Right forelimb (tissue), 1 donor: ENCODE measurements at regions not wholly inside any gene's neighbourhood (a gene's known extent, or its start where the extent isn't known, plus 50 kb on each side); places are given as distances from the start of the nearest gene placed in this dataset.
"Not testable (repeated sequence)": the region's sequence is repeated elsewhere in the genome, so short reads cannot be mapped to it uniquely, and the experiment has no call there.

ENCODE experiments used
- DNase-seq: peaks from one replicate; pipeline ENCODE4 v3.0.0-alpha.2; 2018

DNA sequence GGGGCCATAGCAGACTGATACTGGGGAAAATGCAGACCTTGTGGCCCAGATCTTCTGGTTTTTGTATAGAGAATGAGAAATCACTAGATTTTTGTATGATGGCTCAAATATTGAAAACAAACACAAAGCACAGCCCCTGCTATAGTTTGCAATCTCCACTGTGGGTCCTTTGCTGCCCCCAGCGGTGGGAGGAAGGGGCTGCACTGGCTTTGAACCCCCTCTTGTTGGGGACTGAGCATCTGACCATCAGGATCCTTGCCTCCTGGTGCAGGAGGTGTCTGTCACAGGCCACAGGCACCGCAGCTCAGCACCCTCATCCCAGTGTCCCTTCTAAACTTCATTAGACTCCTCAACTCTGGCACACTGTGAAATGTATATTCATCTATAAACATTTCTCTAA, 252.3 kb downstream of the BCL2L11 start:
- DNase-seq, result not testable (repeated sequence)

DNA sequence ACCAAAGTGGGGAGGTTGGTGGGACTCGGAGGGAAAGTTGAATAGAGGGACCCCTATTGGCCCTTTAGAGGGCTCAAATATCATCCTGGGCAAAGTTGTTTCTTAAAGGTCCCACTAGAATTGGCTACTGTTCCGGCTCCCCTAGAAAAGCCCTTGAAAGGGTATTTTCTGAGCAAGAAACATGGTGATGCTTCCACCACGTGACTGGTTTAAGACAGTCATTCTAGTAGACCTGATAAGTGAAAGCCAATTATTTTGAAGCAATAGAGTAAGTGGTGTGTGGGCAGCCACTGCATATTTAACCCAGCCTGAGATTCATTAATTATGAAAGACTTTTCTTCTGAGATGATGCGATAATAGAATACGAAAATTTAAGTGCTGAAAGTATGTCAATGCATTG, 253.3 kb downstream of the BCL2L11 start:
- DNase-seq, result not testable (repeated sequence)

DNA sequence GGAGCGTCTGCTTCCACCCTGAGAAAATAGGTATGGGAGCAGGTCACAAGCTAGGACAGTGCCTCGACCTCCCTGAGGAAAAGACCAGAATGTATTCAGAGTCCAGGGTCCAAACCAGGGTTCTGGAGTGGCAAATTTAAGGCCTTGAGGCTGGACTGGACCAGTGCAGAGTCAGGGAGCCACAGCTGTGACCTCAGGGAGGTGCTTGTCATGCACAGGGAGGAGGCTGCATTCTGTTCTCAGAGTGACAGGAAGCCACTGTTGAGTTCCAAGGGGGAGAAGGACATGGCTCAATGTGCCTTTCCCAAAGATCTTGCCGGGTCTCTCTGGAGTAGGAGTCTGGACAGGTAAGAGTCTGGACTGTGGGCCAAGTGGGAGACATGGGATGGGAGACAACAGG, 254.0 kb downstream of the BCL2L11 start:
- not testable (repeated sequence) for DNase-seq

DNA sequence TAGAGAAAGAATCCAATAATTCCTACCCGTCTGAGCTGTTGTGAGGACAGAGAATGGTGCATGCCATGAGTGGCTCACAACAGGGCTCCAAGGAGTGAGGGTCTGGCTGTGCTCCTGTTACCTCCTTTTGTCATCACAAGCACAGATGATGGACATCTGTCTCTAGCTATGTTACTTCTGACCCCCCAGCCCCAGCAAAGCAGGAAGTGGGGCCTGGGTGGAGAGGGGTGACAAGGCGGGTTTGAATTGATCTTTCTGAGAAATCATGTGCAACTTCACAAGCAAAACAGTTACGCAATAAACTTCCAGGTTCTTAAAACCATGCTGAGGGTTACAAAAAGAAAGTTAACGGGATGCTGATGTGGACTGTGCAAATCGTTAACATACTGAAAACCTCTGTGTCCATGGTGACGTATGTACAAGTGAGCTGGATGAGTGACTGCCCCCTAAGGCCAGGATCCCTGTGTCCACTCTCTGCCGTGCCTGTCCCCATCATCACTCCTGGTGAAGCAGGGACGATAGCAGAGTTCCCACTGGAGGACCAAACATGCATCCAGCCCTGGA, 254.7 kb downstream of the BCL2L11 start:
- DNase-seq, result not testable (repeated sequence)

DNA sequence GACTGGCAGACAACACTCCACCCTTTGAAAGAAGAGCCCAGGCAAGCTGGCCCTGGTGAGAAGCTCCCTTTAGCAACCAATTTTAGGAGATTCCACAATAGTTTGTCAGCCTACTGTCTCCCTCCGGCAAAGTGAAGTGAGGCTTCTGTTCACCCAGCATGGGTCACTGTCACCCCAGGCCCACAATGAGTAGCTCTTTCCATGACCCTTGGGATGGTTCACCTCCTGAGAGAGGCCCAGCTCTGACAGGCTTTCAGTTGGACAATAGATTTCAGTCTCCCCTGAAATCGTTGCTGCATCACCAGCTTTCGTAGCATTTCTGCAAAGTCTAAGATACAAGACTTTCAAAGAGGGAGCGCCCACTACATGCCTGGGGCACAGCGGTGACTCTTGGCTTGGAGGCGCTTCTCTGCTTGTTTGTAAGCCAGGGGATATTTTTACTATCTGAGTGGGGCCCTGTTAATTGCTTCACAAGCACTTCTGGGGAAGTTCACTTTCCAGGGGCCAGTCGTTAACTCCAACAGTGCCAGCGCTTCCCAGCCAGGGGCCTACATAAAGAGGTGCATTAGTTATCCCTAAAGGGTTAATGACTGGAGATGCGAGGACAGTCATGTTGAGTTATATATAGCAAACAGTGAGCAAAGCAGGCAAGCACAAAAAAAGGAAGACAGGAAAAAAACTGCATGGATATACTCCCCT, 255.7 kb downstream of the BCL2L11 start:
- not testable (repeated sequence) for DNase-seq

DNA sequence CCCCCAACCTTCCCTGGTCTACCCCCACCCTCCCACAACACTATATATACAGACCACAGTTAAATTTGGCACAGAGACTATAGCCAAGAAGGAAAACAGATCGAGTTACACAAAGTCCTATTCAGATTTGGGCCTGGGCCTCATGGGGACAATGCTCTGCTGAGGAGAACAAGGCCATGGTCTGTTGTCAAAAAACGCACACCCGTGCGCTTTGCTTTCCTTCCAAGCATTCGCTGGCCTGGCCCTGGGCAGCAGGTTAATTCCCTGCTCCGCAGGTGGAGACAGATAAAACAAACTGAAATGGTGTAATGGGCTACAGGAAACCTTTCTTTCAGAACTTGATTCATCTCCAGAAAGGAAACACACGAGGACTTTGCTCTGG, 256.2 kb downstream of the BCL2L11 start:
- peak; percentile 66 for DNase-seq

DNA sequence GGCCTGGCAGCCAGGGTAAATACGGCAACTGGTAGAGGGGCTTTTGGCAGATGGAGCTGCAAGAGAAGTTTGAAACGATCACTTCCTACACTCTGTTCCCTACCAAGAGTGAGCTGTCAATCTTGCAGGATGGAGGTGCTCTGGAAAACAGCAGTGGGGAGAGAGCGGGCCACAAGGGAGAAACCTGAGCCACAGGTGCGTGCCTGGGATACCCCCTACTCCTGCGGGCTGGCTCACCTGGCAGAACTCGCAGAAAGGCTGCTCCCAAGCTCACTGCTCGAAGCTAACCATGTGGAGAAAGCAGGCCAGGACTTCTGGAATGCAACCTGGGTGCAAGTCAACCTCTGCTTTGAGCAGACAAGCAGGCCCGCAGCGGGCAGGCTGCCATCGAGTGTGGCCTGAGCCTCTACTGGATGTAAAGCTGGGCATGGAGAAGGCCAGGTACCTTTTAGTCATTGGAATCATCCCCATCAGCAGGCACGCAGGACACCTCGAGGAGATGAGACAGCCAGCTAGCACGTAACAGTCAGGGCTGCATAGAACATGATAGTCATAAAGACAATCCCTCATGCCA, 256.8 kb downstream of the BCL2L11 start:
- DNase-seq, result not testable (repeated sequence)

DNA sequence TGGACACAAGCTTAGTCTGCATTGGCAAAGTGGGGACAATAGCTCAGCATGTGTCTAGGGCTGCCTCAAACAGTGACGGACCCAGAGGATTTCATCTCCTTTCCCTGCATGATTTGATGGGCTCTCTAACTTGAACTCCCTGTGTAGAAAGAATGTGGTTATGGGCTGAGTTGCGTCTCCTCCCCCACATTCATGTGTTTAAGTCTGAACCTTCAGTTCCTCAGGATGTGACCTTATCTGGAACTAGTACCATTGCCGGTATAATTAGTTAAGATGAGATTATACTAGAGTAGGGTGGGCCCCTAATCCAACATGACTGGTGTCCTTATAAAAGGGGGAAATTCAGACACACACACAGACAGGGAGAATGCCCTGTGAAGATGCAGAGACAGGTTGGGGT, 257.6 kb downstream of the BCL2L11 start:
- DNase-seq, result not testable (repeated sequence)

DNA sequence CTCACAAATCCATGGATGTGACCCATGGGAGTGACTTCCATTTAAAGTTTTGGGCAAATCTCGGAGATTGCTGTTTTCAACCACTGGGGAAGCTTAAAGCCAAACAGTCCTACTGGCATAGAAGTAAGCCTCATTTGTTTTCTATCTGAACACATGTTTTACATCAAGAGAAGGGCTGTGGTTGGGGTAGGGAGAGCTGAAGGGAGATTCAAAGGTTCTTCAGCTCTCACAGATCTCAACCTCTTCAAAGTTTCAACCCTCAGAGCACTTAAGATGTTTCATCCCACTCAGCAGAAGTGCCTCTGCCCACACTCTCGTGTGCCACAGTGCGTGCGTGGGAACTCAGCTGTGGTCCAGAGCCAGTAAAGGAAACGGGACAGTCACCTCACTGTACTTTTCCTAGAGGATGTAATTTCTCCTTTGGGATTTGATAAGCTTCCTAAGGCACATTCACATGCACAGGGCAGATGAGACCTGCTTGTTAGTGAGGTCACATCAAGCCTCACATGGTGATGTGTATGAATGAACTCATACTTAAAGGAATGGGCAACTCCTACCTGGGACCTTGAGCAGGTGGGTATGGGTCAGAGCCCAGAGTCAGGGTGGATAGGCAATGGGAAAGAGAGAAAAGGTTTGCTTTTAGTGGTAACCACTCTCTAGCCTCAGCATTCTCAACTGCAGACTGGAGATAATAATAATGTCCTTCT, 260.2 kb downstream of the BCL2L11 start:
- not testable (repeated sequence) for DNase-seq

DNA sequence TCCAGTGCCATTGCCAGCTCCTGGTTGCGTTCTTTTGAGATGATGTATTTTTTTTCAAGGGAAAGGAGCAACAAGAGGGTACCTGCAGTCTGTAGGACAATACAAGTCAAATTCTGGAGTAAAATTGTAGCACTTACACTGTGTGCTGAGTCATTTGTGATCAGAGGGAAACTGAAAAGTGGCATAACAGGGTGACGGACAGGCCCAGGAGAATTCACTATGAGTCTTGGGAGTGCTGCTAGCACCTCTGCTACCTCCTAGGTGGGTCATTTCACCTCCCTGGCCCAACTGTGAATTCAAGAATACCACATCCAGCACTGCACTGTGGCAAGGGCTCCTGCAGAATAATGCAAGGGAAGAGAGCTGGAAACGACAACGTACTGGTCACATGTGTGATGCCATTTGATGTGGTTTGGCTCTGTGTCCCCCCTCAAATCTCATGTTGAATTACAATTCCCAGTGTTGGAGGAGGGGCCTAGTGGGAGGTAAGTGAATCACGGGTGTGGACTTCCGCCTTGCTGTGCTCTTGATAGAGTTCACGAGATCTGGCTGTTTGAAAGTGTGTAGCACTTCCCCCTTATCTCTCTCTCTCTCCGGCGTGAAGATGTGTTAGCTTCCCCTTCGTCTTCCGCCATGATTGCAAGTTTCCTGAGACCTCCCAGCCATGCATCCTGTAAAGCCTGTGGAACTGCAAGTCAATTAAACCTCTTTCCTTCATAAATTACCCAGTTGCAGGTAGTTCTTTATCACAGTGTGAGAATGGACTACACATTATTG, 261.0 kb downstream of the BCL2L11 start:
- DNase-seq, result not testable (repeated sequence)

DNA sequence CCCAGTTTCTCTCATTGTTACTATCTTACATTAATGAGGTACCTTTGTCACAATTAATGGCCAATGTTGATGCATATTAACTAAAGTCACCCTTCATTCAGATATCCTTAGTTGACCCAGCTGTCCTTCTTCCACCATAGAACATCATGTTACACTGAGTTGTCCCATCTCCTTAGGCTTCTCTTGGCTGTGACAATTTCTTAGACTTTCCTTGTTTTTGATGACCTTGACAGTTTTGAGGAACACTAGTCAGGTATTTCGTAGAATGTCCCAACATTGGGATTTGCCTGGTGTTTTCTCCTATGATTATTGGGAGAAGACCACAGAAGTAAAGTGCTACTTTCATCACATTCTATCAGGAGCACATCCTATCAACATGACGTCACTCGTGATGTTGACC, 261.8 kb downstream of the BCL2L11 start:
- DNase-seq, result not testable (repeated sequence)

DNA sequence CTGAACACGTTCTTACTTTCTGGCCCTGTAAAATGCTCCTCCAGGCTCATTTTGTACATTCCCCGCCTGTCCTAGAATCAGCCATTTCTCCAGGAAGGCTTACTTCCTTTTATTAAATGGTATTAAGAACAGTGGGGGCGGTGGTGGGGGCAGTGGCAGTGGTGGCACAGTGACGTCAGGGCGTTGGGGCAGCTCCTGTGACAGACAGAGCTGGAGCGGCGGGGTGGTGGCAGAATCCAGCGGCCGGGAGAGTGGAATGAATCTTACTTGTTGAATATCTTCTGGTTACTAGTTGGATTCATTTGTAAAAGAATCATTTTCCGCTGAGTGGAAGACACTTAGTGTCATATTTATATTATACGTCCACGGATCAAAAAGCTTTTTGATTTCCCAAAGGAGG, 262.6 kb downstream of the BCL2L11 start:
- DNase-seq, result not testable (repeated sequence)

DNA sequence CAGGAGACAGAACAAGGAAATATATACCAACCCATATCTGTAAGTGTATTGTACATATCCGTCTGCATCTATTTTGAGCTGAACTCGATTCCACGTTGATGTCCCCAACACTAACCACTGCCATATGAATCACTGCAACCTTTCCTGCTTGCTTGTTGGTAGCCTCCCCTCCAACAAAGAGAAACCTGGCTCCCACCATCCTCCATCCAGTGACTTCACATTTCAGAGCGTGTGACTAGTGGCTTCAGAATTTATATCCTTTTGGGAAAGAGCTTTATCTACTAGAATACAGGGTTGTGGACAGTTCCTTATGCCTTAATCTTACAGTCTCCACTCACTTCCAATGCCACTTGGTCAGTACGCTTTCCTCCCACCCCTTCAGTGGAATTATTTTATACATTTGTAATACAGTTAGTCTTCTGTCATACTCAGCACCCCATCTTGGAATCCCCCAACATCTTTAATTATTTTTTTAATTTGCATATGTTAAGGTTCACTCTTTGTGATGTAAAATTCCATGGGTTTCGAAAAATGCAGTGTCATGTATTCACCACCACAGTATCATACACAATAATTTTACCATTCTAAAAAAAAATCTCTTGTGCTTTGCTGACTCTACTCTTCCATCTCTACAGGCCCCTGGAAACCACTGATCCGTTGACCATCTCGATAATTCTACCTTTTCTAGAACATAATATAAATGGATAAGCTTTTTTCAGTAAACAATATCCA, 264.7 kb downstream of the BCL2L11 start:
- not testable (repeated sequence) for DNase-seq

DNA sequence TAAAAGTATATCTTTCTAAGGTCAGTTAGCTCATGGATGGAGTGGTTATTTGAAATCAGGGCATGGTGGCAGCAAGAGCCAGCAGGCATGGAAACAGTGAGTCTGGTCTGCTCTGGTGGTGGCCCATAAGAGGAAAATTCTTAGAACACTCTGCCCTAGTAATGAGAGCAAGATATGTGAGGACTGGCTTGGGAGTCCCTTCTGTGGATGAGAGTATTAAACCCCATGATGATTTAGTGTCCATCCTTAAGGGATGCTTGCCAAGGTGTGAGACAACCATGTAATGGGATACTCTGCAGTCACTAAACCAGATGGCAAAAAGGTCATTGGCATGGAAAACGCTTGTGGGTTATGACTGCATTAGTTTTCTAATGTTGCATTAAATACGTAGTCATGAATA, 269.9 kb downstream of the BCL2L11 start:
- not testable (repeated sequence) for DNase-seq

DNA sequence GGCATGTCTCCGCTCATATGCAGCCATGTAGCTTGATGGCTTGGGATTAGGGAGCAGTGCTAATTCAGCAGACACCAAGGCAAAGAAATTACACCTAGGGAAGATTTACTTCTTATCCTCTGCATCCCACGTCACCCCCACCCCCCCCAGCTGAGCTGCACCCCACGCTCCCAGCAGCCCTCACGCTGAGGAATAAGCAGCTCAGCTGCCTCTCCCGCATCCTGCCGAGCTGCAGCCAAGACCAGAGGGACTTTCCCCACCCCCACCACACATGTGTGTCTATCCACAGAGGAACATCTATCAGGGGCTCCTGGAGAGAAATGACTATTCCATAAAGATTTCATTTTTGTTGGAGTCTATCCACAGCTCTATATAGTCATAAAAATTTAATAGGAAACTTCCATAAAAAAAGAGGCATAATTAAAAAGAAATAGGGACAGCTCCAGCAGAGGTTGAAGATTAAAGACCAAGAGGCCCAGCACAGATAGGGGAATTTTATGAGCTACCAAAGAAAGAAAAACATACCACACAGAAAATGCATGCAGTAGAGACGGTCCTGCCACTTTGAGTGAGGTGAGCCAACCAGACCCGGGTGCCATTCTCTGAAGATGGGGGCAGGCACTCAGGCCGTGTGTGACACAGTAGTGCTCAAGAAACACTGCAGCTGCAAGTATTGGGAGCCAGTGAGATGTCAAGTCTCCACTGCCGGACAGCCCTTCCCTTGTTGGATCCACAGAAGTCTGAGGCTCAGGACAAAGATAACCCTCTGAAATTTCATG, 274.8 kb downstream of the BCL2L11 start:
- DNase-seq, result not testable (repeated sequence)

DNA sequence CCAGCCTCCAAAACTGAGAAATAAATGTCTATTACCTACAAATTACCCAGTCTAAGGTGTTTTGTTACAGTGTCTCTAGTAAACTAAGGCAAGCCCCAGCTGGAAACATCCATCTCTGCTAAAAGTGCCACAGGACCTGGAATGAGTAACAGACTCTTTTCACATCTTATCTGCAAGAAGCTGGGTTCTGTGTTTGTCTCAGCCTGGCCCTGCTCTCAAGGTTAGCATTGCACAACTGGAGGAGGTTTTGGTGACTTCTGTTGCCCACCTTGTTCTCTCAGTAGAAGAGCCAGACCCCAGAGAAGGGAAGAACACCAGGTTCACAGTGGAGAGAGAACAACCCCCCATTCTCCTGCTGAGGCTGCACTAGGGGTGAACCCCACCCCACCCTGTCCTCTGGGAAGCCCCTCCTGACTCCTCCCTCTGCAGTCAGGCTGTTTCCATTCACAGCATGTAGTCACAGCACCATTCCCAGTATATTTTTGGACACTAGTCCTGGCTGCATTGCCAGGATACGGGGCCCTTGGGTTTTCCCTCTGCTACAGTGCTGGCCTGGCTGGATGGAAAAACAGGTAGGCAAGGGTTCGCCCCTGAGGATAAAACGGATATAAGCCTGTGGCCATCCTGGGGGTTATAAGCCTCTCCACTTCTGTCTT, 280.0 kb downstream of the BCL2L11 start:
- DNase-seq, result not testable (repeated sequence)

DNA sequence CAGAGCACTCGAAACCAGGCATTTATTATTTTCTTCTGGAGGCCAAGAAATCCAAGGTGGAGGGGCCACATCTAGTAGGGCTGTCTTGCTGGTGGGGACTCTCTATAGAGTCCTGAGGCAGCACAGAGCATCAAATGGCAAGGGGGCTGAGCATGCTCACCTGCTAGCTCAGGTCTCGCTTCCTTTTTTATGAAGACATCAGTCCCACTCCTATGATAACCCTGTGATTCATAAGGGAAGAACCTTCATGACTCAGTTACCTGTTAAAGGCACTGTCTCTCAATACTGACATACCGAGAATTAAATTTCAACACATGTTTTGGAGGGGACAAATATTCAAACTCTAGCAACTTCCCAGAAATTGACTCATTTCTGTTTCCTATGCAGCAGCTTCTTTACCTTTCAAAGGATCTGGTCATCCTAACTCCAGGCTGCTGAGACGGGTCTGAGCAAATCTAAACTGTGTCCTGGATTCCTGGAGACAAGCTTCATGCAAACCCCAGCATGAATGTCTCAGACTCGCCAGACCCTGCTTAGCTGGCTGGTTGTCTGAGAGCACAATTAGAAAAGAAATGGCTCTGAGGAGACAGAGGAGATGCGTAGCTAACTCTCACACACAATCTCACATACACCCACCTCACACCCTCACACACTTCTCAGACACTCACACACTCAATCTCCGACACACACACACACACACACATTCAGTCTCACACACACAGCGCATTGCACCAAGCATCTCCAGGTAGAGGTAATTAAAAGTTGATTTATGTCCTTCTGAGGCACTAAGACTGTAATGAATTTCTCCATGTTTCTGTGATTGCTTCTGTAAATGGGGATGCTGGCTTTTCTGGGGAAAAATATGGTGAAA, 280.8 kb downstream of the BCL2L11 start:
- DNase-seq, result not testable (repeated sequence)

DNA sequence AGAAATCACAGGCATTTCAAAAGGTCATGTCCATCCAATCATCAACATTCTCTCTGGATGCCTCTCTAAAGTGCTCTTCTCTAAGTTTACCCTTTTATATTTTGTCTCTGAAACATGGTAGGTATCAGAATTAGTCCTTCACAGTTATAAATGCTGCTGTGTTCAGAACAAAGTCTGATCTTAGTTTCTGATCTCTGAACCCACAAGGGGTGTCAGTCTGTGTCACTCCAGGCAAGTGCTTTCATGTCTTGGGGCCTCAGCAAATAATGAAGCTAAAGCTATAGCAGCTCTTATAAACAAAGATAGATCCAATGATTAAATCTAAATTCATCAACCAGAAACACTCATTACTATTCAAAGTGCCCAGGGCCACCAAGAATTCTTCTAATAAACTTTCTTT, 281.7 kb downstream of the BCL2L11 start:
- DNase-seq, result not testable (repeated sequence)

DNA sequence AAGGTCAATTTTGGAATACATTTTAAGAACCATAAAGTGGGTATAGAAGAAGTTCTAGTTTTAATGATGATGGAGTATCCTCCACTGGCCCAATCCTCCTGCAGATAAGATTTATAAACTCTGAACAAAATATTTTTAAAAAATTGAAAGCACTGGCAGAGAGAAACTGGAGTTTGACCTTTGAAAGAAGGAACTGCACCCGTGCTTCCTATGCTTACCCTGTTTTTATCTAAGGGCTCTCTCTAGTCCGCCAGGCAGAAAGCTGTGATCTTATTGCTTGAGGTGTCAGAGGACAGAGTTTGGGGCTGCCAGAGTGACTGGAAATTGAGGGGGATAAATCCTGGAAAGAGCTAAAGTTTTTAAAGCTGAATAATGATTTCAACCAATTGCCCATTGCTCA, 282.6 kb downstream of the BCL2L11 start:
- DNase-seq, result not testable (repeated sequence)

DNA sequence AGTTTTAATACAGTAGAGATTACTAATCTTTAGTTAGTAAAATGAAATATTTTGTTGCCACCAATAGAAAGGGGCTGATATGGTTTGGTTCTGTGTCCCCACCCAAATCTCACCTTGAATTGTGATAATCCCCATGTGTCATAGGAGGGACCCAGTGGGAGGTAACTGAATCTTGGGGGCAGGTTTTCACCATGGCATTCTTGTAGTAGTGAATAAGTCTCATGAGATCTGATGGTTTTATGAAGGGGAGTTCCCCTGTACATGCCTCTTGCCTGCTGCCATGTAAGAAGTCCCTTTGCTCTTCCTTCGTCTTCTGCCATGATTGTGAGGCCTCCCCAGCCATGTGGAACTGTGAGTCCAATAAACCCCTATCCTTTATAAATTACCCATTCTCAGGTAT, 285.9 kb downstream of the BCL2L11 start:
- DNase-seq, result not testable (repeated sequence)
